GM19239 (cell line): ENCODE measurements at regions not wholly inside any gene's neighbourhood (a gene's known extent, or its start where the extent isn't known, plus 50 kb on each side); places are given as distances from the start of the nearest gene placed in this dataset.

Experiments
- DNase-seq: peaks from one replicate; pipeline ENCODE4 v3.0.0; 2011; ENCODE audit warnings: low spot score; ENCODE audit not compliant: insufficient read length
- FAIRE-seq: peaks from 2 replicates; lab custom pipeline; 2011; peaks lifted over from hg19 to GRCh38; lab: Jason Lieb, UNC

- no peak for DNase-seq
- FAIRE-seq, result no peak
Observed at GRCh38 chr20:19072988-19073387, 139.5 kb upstream of the SLC24A3 start.

GRCh38 chr20:19073584-19074218 lies 138.7 kb upstream of the SLC24A3 start:
- DNase-seq (no peak), FAIRE-seq (no peak)

GRCh38 chr20:19074356-19074755 lies 138.1 kb upstream of the SLC24A3 start:
- FAIRE-seq, result no peak
- DNase-seq, result no peak

- DNase-seq (peak; percentile 27), FAIRE-seq (peak; percentile 84)
Observed at GRCh38 chr20:19074828-19075516, 137.5 kb upstream of the SLC24A3 start.

- DNase-seq, result no peak
- FAIRE-seq, result no peak
Observed at GRCh38 chr20:19077370-19078220, 134.8 kb upstream of the SLC24A3 start.

GRCh38 chr20:19078448-19079373 lies 133.7 kb upstream of the SLC24A3 start:
- FAIRE-seq (no peak), DNase-seq (no peak)

GRCh38 chr20:19079536-19080299 lies 132.7 kb upstream of the SLC24A3 start:
- DNase-seq (no peak), FAIRE-seq (no peak)

GRCh38 chr20:19081937-19082336 lies 130.5 kb upstream of the SLC24A3 start:
- no peak for DNase-seq
- no peak for FAIRE-seq

GRCh38 chr20:19083136-19083621 lies 129.3 kb upstream of the SLC24A3 start:
- FAIRE-seq (no peak), DNase-seq (no peak)

- DNase-seq (no peak), FAIRE-seq (no peak)
Observed at GRCh38 chr20:19090332-19090731, 122.1 kb upstream of the SLC24A3 start.

GRCh38 chr20:19094959-19095541 lies 117.4 kb upstream of the SLC24A3 start:
- FAIRE-seq, result no peak

GRCh38 chr20:19095762-19096161 lies 116.7 kb upstream of the SLC24A3 start:
- DNase-seq, result no peak

More at GRCh38 chr20:19094959-19095541, 117.4 kb upstream of the SLC24A3 start:
- no peak for DNase-seq

GRCh38 chr20:19096843-19097242 lies 115.6 kb upstream of the SLC24A3 start:
- FAIRE-seq, result no peak

More at GRCh38 chr20:19095762-19096161, 116.7 kb upstream of the SLC24A3 start:
- FAIRE-seq, result no peak

GRCh38 chr20:19098117-19098516 lies 114.3 kb upstream of the SLC24A3 start:
- FAIRE-seq (no peak), DNase-seq (no peak)

More at GRCh38 chr20:19096843-19097242, 115.6 kb upstream of the SLC24A3 start:
- no peak for DNase-seq

GRCh38 chr20:19098806-19099578 lies 113.5 kb upstream of the SLC24A3 start:
- no peak for DNase-seq
- FAIRE-seq, result no peak

- FAIRE-seq, result no peak
- no peak for DNase-seq
Observed at GRCh38 chr20:19099596-19100545, 112.6 kb upstream of the SLC24A3 start.

- FAIRE-seq (no peak), DNase-seq (no peak)
Observed at GRCh38 chr20:19100975-19101374, 111.5 kb upstream of the SLC24A3 start.
